GM12872 (cell line): ENCODE measurements at regions not wholly inside any gene's neighbourhood (a gene's known extent, or its start where the extent isn't known, plus 50 kb on each side); places are given as distances from the start of the nearest gene placed in this dataset.

Source experiments
- TF ChIP-seq, protein P1 (sequence below): IDR thresholded peaks from 3 replicates; pipeline ENCODE4 v1.5.1; 2011; ENCODE audit warnings: low read depth, mild to moderate bottlenecking, low read length, moderate library complexity; ENCODE audit not compliant: insufficient read depth

DNA sequence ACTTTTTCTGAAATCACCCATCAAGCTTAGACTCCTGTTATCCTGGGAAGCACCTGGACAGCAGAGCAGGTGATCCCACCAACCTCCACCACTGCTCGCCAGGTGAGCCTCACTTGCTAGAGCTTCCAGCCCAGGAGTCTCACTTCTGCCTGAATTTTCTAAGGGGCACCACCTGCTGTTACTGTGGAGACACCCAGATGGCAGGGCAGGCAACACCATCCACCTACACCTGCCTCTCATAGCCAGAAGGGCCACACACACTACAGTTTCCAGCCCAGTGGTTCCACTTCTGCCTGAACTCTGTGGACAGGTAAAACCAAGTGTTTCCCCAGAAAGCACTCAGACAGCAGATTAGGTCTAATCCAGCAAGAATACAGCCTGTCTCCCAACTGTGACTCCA, 262.0 kb downstream of the ARAP2 start:
- TF ChIP-seq, protein P1, sequence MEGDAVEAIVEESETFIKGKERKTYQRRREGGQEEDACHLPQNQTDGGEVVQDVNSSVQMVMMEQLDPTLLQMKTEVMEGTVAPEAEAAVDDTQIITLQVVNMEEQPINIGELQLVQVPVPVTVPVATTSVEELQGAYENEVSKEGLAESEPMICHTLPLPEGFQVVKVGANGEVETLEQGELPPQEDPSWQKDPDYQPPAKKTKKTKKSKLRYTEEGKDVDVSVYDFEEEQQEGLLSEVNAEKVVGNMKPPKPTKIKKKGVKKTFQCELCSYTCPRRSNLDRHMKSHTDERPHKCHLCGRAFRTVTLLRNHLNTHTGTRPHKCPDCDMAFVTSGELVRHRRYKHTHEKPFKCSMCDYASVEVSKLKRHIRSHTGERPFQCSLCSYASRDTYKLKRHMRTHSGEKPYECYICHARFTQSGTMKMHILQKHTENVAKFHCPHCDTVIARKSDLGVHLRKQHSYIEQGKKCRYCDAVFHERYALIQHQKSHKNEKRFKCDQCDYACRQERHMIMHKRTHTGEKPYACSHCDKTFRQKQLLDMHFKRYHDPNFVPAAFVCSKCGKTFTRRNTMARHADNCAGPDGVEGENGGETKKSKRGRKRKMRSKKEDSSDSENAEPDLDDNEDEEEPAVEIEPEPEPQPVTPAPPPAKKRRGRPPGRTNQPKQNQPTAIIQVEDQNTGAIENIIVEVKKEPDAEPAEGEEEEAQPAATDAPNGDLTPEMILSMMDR, result no peak

GRCh38 chr4:35986537-35986936, 257.8 kb downstream of the ARAP2 start:
- TF ChIP-seq, protein P1, result no peak

GRCh38 chr4:35993606-35994005, 250.7 kb downstream of the ARAP2 start:
- TF ChIP-seq, protein P1, result no peak

- TF ChIP-seq, protein P1, result no peak
These were observed 243.3 kb downstream of the ARAP2 start for GRCh38 chr4:36000941-36001557.

DNA sequence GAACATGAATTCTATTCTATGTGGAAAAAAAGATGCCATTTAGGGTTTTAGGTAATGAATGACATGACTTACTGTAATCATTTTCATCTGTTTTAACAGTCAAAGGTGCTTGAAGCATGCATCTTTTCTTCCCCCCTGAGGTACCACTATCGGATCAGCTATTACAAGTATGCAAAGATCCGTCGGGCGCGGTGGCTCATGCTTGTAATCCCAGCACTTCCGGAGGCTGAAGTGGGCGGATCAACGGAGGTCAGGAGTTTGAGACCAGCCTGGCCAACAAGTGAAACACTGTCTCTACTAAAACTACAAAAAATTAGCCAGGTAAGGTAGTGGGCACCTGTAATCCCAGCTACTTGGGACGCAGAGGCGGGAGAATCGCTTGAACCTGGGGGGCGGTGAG, 241.3 kb downstream of the ARAP2 start:
- TF ChIP-seq, protein P1, result no peak

DNA sequence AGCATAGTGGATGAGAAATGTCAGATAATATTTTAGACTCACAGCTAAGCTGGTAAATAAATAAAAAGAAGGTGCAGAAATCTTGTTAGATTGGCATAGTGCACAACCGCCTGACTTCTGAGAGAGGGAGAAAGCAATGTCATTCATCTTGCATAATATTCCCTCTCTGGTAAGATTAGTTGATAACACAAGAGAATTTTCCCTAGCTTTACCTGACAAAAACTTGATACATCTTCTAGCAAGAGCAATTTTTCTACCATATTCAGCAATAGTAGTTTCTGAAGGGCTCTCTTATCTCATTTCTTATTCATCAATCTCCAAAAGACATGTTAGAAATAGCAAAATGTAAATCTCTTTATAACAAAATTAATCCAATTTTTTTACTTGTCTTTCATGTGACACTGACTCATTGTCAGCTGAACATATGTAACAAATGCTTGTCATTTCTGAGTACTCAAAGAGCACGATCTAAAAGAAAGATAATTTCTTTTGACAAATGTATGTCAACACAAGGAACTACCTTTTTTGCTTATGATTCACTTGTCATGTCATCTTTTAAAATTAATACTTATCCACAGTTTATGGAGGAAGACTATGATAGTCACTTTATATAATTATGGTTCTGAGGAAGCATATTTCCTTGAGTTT, 240.0 kb downstream of the ARAP2 start:
- TF ChIP-seq, protein P1, result no peak

DNA sequence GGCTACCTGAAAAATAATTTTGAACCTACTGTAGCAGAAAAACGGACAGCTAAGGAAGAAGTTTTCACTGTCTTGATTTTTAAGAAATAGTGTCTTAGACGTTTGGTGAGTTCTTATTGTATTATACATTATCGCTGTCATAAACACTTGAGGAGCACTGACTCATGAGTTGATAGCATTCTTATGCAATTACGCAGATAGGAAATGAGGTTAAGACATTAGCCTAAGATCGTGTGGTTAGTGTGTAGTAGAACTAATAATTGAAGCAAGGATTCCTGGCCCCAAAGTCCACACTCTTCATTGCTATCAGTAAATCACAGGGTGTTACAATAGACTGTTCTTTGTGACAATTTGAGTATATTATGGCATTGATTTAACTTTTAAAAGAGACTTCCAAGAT, 238.1 kb downstream of the ARAP2 start:
- TF ChIP-seq, protein P1, result no peak
